ENCODE measurements at regions not wholly inside any gene's neighbourhood (a gene's known extent, or its start where the extent isn't known, plus 50 kb on each side); places are given as distances from the start of the nearest gene placed in this dataset.

DNA sequence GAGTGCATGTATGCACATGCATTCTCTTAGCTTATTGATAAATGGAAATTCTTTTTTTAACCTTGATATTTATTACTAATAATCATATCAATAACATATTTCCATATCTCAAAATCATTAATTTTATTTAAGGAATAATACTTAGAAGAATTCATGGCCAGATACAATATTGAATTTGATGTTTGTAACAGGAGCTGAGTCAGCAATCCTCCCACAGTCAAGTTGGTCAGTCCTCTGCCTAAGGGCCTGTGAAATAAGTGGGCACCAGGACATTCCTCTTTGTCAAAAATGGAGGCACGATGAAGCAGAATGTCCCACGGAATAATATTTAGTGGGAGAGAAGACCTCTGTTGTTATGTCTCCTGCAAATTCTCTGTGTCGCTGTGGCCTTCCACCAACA is 148.6 kb downstream of the LRRC70 start:
- TF ChIP-seq POLR2A (IDR thresholded peaks at IDR 0.05; ENCODE audit: low read length) (no peak), GATA1 (IDR thresholded peaks at IDR 0.05; ENCODE audit: low read depth, low read length) (no peak)
